K562 (cell line): ENCODE measurements at regions not wholly inside any gene's neighbourhood (a gene's known extent, or its start where the extent isn't known, plus 50 kb on each side); places are given as distances from the start of the nearest gene placed in this dataset.

Source experiments
- ATAC-seq: fragments of 200-7000 bp; cut with Tn5 transposase; 3 replicates; pipeline ENCODE4 v1.9.1; 2020; ENCODE audit warnings: moderate library complexity
- BruUV-seq: library from RNA; stranded (reverse); fragments of 400-500 nt; replicated peaks from 2 replicates; lab custom pipeline; 2021; lab: Mats Ljungman, UMichigan
- CTCF ChIA-PET: fragments of 300-600 bp; formaldehyde crosslinking; extraction: SDS; loops from one replicate; lab custom pipeline; 2021; ENCODE audit warnings: low intra/inter-chr PET ratio; lab: Yijun Ruan, JAX
- POLR2A ChIA-PET: fragments of 300-600, 350-650 bp; sonication (Branson Sonifier 250); formaldehyde crosslinking; extraction: SDS; loops from one replicate; lab custom pipeline; 2021; ENCODE audit warnings: antibody characterized with exemption, inconsistent platforms; lab: Yijun Ruan, JAX
- DNase-seq, 4 experiments: peaks; one replicate each; pipeline versions ENCODE4 v3.0.0 to v3.0.0-alpha.2; 2011 to 2018; ENCODE audit warnings: low spot score in 3 of 4, mixed read lengths in 3 of 4; ENCODE audit errors: extremely low read depth in 1 of 4
- FAIRE-seq: peaks from 2 replicates; lab custom pipeline; 2011; peaks lifted over from hg19 to GRCh38; lab: Jason Lieb, UNC
- H2AFZ ChIP-seq: 2 replicates; pipeline ENCODE4 v1.6.0; 2011; ENCODE audit warnings: low read depth, low read length, control low read depth, inconsistent platforms
- H3K27ac ChIP-seq: fragments of 200-600 bp; 3 replicates; pipeline ENCODE4 v1.8.0; 2011; ENCODE audit warnings: low read depth, mild to moderate bottlenecking, control low read depth, inconsistent platforms, low read length, moderate library complexity, mixed read lengths; ENCODE audit errors: extremely low read depth
- H3K27me3 ChIP-seq, 2 experiments: fragments of 300-600 bp in 1 of 2; 2 replicates in 1 of 2; 3 replicates in 1 of 2; pipeline versions ENCODE4 v1.6.0 to v1.8.0; 2011; ENCODE audit warnings: inconsistent platforms in 2 of 2, low read length in 2 of 2, mild to moderate bottlenecking in 1 of 2, mixed read lengths in 1 of 2, moderate library complexity in 1 of 2; ENCODE audit not compliant: control insufficient read depth in 2 of 2, insufficient read depth in 2 of 2
- H3K36me3 ChIP-seq: fragments of 300-600 bp; 3 replicates; pipeline ENCODE4 v1.8.0; 2011; ENCODE audit warnings: mild to moderate bottlenecking, low read length, inconsistent platforms; ENCODE audit not compliant: control insufficient read depth, insufficient read depth
- H3K4me1 ChIP-seq, 2 experiments: fragments of 200-600 bp in 1 of 2; replicated peaks in 1 of 2; 2 replicates in 1 of 2; 3 replicates in 1 of 2; pipeline versions ENCODE4 v1.5.1 to v1.8.0; 2011; ENCODE audit warnings: inconsistent platforms in 2 of 2, low read length in 2 of 2, mild to moderate bottlenecking in 1 of 2, mixed read lengths in 1 of 2, moderate library complexity in 1 of 2; ENCODE audit not compliant: control insufficient read depth in 2 of 2, insufficient read depth in 2 of 2
- H3K4me2 ChIP-seq: 2 replicates; pipeline ENCODE4 v1.6.1; 2011; ENCODE audit warnings: low read length, control low read depth, inconsistent platforms, mixed read lengths; ENCODE audit not compliant: insufficient read depth
- H3K4me3 ChIP-seq: fragments of 200-600 bp; sonication (generic), shearing (Covaris generic); 2 replicates; pipeline ENCODE4 v1.5.1; 2016; ENCODE audit warnings: control low read depth, inconsistent platforms
- H3K79me2 ChIP-seq: fragments of 200-600 bp; 3 replicates; pipeline ENCODE4 v1.8.0; 2011; ENCODE audit warnings: low read length, inconsistent platforms; ENCODE audit not compliant: control insufficient read depth, insufficient read depth
- H3K9ac ChIP-seq, 2 experiments: 2 replicates each; pipeline versions ENCODE4 v1.6.0 to v1.6.1; 2011; ENCODE audit warnings: low read depth in 2 of 2, low read length in 2 of 2, control low read depth in 1 of 2, inconsistent platforms in 1 of 2, mild to moderate bottlenecking in 1 of 2, mixed read lengths in 1 of 2; ENCODE audit not compliant: insufficient read depth in 1 of 2
- H3K9me1 ChIP-seq: one replicate; pipeline ENCODE4 v1.6.0; 2011; ENCODE audit warnings: inconsistent platforms, mild to moderate bottlenecking, low read length, moderate library complexity; ENCODE audit not compliant: control insufficient read depth, insufficient read depth
- H3K9me3 ChIP-seq: replicated peaks from 2 replicates; pipeline ENCODE4 v1.5.1; 2011; ENCODE audit warnings: low read depth, low read length, inconsistent platforms; ENCODE audit not compliant: control insufficient read depth, insufficient read depth
- H4K20me1 ChIP-seq: replicated peaks from 2 replicates; pipeline ENCODE4 v1.6.1; 2011; ENCODE audit warnings: low read length, inconsistent platforms, mixed read lengths; ENCODE audit not compliant: control insufficient read depth, insufficient read depth
- CBFB ChIP-seq: sonication (generic); formaldehyde crosslinking; IDR thresholded peaks from 2 replicates; pipeline ENCODE4 v1.4.0; 2020; ENCODE audit warnings: mild to moderate bottlenecking, missing genetic modification reagents
- JUNB ChIP-seq: fragments of 450-650 bp; formaldehyde crosslinking; conservative IDR thresholded peaks from 2 replicates; pipeline ENCODE4 v1.4.0; 2020; ENCODE audit warnings: mild to moderate bottlenecking
- NFIC ChIP-seq: fragments of 450-650 bp; IDR thresholded peaks from 2 replicates; pipeline ENCODE4 v1.6.1; 2017; ENCODE audit warnings: mild to moderate bottlenecking, inconsistent platforms
- XRCC4 ChIP-seq: IDR thresholded peaks from one replicate; pipeline ENCODE4 v1.6.1; 2011; ENCODE audit not compliant: insufficient read depth, insufficient read length; ENCODE audit errors: extremely low read depth
- WGBS: fragments of 100-300 bp; shearing (Covaris generic); methylation state at CpG from one replicate; pipeline ENCODE4 v1.1.6; 2016; ENCODE audit warnings: low coverage, mixed read lengths; ENCODE audit not compliant: insufficient coverage; ENCODE audit errors: missing lambda C conversion rate; 5-methylcytosine and 5-hydroxymethylcytosine counted together
- in situ Hi-C: fragments of 300-500 bp; cut with MboI; formaldehyde crosslinking; loops from 4 replicates; pipeline ENCODE4 v1.15.0; 2018; ENCODE audit warnings: inconsistent platforms, mixed read lengths
- intact Hi-C: fragments of 100-400 bp; cut with micrococcal nuclease; formaldehyde crosslinking; loops from 2 replicates; pipeline ENCODE4 v1.14.2; 2022
- TF ChIP-seq, protein P1 (sequence below): IDR thresholded peaks from 3 replicates; pipeline ENCODE4 v1.6.1; 2011; ENCODE audit warnings: borderline replicate concordance, mild to moderate bottlenecking, moderate library complexity; ENCODE audit not compliant: insufficient read length; ENCODE audit errors: extremely low read depth
- TF ChIP-seq, protein P2 (sequence below): fragments of 450-650 bp; formaldehyde crosslinking; IDR thresholded peaks from 2 replicates; pipeline ENCODE4 v1.4.0; 2020; ENCODE audit warnings: mild to moderate bottlenecking, mixed read lengths

DNA sequence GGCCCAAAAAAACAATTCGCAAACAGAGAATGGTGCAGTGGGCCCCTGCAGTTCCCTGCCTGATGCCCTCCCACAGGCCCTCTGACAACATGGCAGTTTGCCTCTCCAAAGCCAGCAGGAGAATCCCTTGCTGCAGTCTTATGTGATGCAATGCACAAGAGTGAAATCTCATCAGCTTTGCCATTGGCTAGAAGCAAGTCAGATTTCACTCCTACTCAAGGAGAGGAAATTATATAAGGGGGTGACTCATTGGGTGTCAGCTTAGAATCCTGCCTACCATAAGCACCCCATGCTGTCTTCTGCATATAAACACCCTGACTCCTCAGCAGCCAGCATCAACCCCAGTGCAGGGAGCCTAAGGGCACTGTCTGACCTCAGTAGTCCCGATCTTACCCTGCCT is 157.3 kb upstream of the LDB2 start:
- H3K4me2 ChIP-seq: no peak overlapping the region
- POLR2A ChIA-PET: interaction anchor here (0.7 kb wide), 1 partner anchor 7 kb away, joined by 4 read pairs; no protein-coding TSS in a partner anchor
- no peak for ATAC-seq
- H2AFZ ChIP-seq: no peak overlapping the region
- CTCF ChIA-PET: no interaction called here
- no peaks in the 10 kb centered on the region for H3K9me1 ChIP-seq
- FAIRE-seq: no peak
- no TSS peak for BruUV-seq
- TF ChIP-seq NFIC (no peak), XRCC4 (no peak), CBFB (CRISPR knock-in tag) (no peak), JUNB (no peak)
- TF ChIP-seq, protein P1, sequence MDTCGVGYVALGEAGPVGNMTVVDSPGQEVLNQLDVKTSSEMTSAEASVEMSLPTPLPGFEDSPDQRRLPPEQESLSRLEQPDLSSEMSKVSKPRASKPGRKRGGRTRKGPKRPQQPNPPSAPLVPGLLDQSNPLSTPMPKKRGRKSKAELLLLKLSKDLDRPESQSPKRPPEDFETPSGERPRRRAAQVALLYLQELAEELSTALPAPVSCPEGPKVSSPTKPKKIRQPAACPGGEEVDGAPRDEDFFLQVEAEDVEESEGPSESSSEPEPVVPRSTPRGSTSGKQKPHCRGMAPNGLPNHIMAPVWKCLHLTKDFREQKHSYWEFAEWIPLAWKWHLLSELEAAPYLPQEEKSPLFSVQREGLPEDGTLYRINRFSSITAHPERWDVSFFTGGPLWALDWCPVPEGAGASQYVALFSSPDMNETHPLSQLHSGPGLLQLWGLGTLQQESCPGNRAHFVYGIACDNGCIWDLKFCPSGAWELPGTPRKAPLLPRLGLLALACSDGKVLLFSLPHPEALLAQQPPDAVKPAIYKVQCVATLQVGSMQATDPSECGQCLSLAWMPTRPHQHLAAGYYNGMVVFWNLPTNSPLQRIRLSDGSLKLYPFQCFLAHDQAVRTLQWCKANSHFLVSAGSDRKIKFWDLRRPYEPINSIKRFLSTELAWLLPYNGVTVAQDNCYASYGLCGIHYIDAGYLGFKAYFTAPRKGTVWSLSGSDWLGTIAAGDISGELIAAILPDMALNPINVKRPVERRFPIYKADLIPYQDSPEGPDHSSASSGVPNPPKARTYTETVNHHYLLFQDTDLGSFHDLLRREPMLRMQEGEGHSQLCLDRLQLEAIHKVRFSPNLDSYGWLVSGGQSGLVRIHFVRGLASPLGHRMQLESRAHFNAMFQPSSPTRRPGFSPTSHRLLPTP: no peak
- TF ChIP-seq, protein P2, sequence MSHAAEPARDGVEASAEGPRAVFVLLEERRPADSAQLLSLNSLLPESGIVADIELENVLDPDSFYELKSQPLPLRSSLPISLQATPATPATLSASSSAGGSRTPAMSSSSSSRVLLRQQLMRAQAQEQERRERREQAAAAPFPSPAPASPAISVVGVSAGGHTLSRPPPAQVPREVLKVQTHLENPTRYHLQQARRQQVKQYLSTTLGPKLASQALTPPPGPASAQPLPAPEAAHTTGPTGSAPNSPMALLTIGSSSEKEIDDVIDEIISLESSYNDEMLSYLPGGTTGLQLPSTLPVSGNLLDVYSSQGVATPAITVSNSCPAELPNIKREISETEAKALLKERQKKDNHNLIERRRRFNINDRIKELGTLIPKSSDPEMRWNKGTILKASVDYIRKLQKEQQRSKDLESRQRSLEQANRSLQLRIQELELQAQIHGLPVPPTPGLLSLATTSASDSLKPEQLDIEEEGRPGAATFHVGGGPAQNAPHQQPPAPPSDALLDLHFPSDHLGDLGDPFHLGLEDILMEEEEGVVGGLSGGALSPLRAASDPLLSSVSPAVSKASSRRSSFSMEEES (CRISPR knock-in tag): no peak
- H4K20me1 ChIP-seq: no peaks in the 10 kb centered on the region
- H3K27ac ChIP-seq: no peak overlapping the region
- H3K36me3 ChIP-seq: no peaks in the 10 kb centered on the region
- intact Hi-C loops: no loop called here
- WGBS: 7% methylated on average over 2 of the region's 2 CpGs
- H3K27me3 ChIP-seq: no peaks in the 10 kb centered on the region
- DNase-seq: no peak
- H3K4me1 ChIP-seq: no peaks in the 10 kb centered on the region
- in situ Hi-C loops: no loop called here
- H3K9me3 ChIP-seq: no peaks in the 10 kb centered on the region
- no peaks in the 10 kb centered on the region for H3K79me2 ChIP-seq
- H3K9ac ChIP-seq: no peak overlapping the region
- no peak overlapping the region for H3K4me3 ChIP-seq
